GM04504 (cell line): ENCODE measurements at regions not wholly inside any gene's neighbourhood (a gene's known extent, or its start where the extent isn't known, plus 50 kb on each side); places are given as distances from the start of the nearest gene placed in this dataset.

Experiments
- DNase-seq: peaks from one replicate; pipeline ENCODE4 v3.0.0-alpha.2; 2012; ENCODE audit warnings: low read depth

GRCh38 chr7:79714081-79714480 lies 260.6 kb upstream of the MAGI2 start:
- no peak for DNase-seq

GRCh38 chr7:79713276-79713675 lies 259.8 kb upstream of the MAGI2 start:
- DNase-seq, result no peak

- no peak for DNase-seq
Observed at GRCh38 chr7:79711660-79712059, 258.2 kb upstream of the MAGI2 start.

- peak; percentile 8 for DNase-seq
Observed at GRCh38 chr7:79709574-79710409, 256.3 kb upstream of the MAGI2 start.

- no peak for DNase-seq
Observed at GRCh38 chr7:79702116-79702515, 248.6 kb upstream of the MAGI2 start.

GRCh38 chr7:79692015-79692414 lies 238.5 kb upstream of the MAGI2 start:
- DNase-seq, result peak; percentile 24

GRCh38 chr7:79691074-79691473 lies 237.6 kb upstream of the MAGI2 start:
- no peak for DNase-seq

- no peak for DNase-seq
Observed at GRCh38 chr7:79684384-79684783, 230.9 kb upstream of the MAGI2 start.

GRCh38 chr7:79683916-79684315 lies 230.4 kb upstream of the MAGI2 start:
- no peak for DNase-seq

GRCh38 chr7:79683185-79683890 lies 229.9 kb upstream of the MAGI2 start:
- no peak for DNase-seq

GRCh38 chr7:79681454-79681853 lies 228.0 kb upstream of the MAGI2 start:
- DNase-seq, result no peak

GRCh38 chr7:79673969-79674368 lies 220.5 kb upstream of the MAGI2 start:
- no peak for DNase-seq

GRCh38 chr7:79673421-79673820 lies 220.0 kb upstream of the MAGI2 start:
- no peak for DNase-seq

GRCh38 chr7:79668292-79668691 lies 214.8 kb upstream of the MAGI2 start:
- DNase-seq, result no peak

- no peak for DNase-seq
Observed at GRCh38 chr7:79666472-79666871, 213.0 kb upstream of the MAGI2 start.

GRCh38 chr7:79664884-79665676 lies 211.6 kb upstream of the MAGI2 start:
- no peak for DNase-seq

GRCh38 chr7:79658304-79658703 lies 204.8 kb upstream of the MAGI2 start:
- no peak for DNase-seq

GRCh38 chr7:79653136-79653631 lies 199.7 kb upstream of the MAGI2 start:
- no peak for DNase-seq

GRCh38 chr7:79652619-79653018 lies 199.2 kb upstream of the MAGI2 start:
- no peak for DNase-seq

GRCh38 chr7:79647711-79648110 lies 194.2 kb upstream of the MAGI2 start:
- no peak for DNase-seq

- DNase-seq, result no peak
Observed at GRCh38 chr7:79646278-79646677, 192.8 kb upstream of the MAGI2 start.

GRCh38 chr7:79636849-79637248 lies 183.4 kb upstream of the MAGI2 start:
- DNase-seq, result no peak
